Adrenal gland (tissue), 5 donors: ENCODE measurements at regions not wholly inside any gene's neighbourhood (a gene's known extent, or its start where the extent isn't known, plus 50 kb on each side); places are given as distances from the start of the nearest gene placed in this dataset.

ENCODE experiments used
- POLR2A ChIP-seq, 2 donors: fragments of 450-650 bp; IDR thresholded peaks; one replicate each; pipeline ENCODE4 v1.6.1; 2017; ENCODE audit warnings: antibody characterized with exemption in 2 of 2, mild to moderate bottlenecking in 2 of 2, moderate library complexity in 1 of 2
- TF ChIP-seq, protein P1 (sequence below), 6 experiments: fragments of 450-650 bp in 4 of 6; fragments of 200-600 bp in 2 of 6; sonication (generic) in 1 of 6; IDR thresholded peaks; 1 replicate in 5 of 6; 2 replicates in 1 of 6; pipeline versions ENCODE4 v1.5.1 to v1.8.0; 2016 to 2021; ENCODE audit warnings: antibody characterized with exemption in 6 of 6, mild to moderate bottlenecking in 2 of 6, moderate library complexity in 1 of 6
- donor health status: DM: no; HTN: no; CAD: no.

DNA sequence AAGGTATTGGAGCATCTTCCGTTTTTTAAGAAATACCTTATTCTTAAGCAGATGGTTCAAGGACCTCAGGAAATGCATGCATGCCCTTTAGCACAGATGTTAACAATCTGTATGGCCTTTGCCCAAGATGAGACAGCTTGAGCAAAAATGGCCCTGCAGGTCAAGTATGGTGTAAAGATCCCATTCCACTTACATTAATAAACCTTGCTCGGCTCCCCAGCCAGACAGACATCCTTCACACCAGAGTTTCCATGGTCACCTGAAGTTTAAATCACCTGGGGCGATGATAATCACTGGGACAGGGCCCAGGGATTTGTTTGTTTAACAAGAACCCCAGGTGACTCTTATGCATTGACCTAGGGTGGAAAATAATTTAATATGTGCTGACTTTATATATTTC lies 287.0 kb upstream of the NOCT start:
- no peak for TF ChIP-seq POLR2A (IDR thresholded peaks at IDR 0.05)
- TF ChIP-seq, protein P1, sequence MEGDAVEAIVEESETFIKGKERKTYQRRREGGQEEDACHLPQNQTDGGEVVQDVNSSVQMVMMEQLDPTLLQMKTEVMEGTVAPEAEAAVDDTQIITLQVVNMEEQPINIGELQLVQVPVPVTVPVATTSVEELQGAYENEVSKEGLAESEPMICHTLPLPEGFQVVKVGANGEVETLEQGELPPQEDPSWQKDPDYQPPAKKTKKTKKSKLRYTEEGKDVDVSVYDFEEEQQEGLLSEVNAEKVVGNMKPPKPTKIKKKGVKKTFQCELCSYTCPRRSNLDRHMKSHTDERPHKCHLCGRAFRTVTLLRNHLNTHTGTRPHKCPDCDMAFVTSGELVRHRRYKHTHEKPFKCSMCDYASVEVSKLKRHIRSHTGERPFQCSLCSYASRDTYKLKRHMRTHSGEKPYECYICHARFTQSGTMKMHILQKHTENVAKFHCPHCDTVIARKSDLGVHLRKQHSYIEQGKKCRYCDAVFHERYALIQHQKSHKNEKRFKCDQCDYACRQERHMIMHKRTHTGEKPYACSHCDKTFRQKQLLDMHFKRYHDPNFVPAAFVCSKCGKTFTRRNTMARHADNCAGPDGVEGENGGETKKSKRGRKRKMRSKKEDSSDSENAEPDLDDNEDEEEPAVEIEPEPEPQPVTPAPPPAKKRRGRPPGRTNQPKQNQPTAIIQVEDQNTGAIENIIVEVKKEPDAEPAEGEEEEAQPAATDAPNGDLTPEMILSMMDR (IDR thresholded peaks at IDR 0.05), result no peak
